IMR-90 (cell line): ENCODE measurements at regions not wholly inside any gene's neighbourhood (a gene's known extent, or its start where the extent isn't known, plus 50 kb on each side); places are given as distances from the start of the nearest gene placed in this dataset.

Experiments used
- ATAC-seq: fragments of 200-7000 bp; cut with Tn5 transposase; 2 replicates; pipeline ENCODE4 v1.9.1; 2020; ENCODE audit warnings: low read depth, mild to moderate bottlenecking, moderate library complexity
- BruUV-seq: library from RNA; stranded (reverse); fragments of 400-500 nt; replicated peaks from 2 replicates; lab custom pipeline; 2021; lab: Mats Ljungman, UMichigan
- CTCF ChIA-PET: fragments of 300-600 bp; formaldehyde crosslinking; extraction: SDS; loops from one replicate; lab custom pipeline; 2021; ENCODE audit warnings: antibody characterized with exemption; lab: Yijun Ruan, JAX
- POLR2A ChIA-PET: fragments of 300-600 bp; sonication (Branson Sonifier 250); formaldehyde crosslinking; loops from one replicate; lab custom pipeline; 2022; ENCODE audit warnings: antibody characterized with exemption; ENCODE audit not compliant: unreplicated experiment; lab: Charles Lee
- DNase-seq: peaks from one replicate; pipeline ENCODE4 v3.0.0; 2013
- H2AFZ ChIP-seq: replicated peaks from 2 replicates; pipeline ENCODE3; 2013; ENCODE audit warnings: low read length, mild to moderate bottlenecking; ENCODE audit not compliant: poor library complexity
- H2AK5ac ChIP-seq: 2 replicates; pipeline ENCODE4 v1.6.1; 2013; ENCODE audit warnings: low read depth, low read length, inconsistent platforms
- H2AK9ac ChIP-seq: replicated peaks from 2 replicates; pipeline ENCODE3; 2013; ENCODE audit warnings: mild to moderate bottlenecking, low read depth, low read length, moderate library complexity; ENCODE audit not compliant: poor library complexity
- H2BK120ac ChIP-seq: 2 replicates; pipeline ENCODE4 v1.6.1; 2013; ENCODE audit warnings: low read depth, low read length, inconsistent platforms
- H2BK15ac ChIP-seq: 3 replicates; pipeline ENCODE4 v1.6.1; 2013; ENCODE audit warnings: low read depth, low read length, inconsistent platforms
- H2BK20ac ChIP-seq: 2 replicates; pipeline ENCODE4 v1.6.1; 2013; ENCODE audit warnings: low read depth, mild to moderate bottlenecking, inconsistent platforms, low read length, moderate library complexity
- H2BK5ac ChIP-seq: 2 replicates; pipeline ENCODE4 v1.6.1; 2013; ENCODE audit warnings: mild to moderate bottlenecking, low read depth, low read length, inconsistent platforms; ENCODE audit not compliant: poor library complexity, severe bottlenecking
- H3K14ac ChIP-seq: replicated peaks from 2 replicates; pipeline ENCODE4 v1.6.1; 2013; ENCODE audit warnings: low read depth, low read length, inconsistent platforms
- H3K18ac ChIP-seq: 2 replicates; pipeline ENCODE4 v1.6.1; 2013; ENCODE audit warnings: low read depth, low read length, control low read depth
- H3K23ac ChIP-seq: 2 replicates; pipeline ENCODE4 v1.6.1; 2013; ENCODE audit warnings: low read depth, low read length, inconsistent platforms
- H3K27ac ChIP-seq: 2 replicates; pipeline ENCODE4 v1.5.1; 2013; ENCODE audit warnings: mild to moderate bottlenecking, control low read depth, low read length; ENCODE audit not compliant: insufficient read depth
- H3K27me3 ChIP-seq: 2 replicates; pipeline ENCODE4 v1.6.1; 2013; ENCODE audit warnings: low read length; ENCODE audit not compliant: control insufficient read depth, insufficient read depth
- H3K36me3 ChIP-seq: 2 replicates; pipeline ENCODE4 v1.6.1; 2013; ENCODE audit warnings: low read length, mixed read lengths; ENCODE audit not compliant: control insufficient read depth, insufficient read depth
- H3K4ac ChIP-seq: 2 replicates; pipeline ENCODE4 v1.6.1; 2013; ENCODE audit warnings: low read depth, low read length, inconsistent platforms
- H3K4me1 ChIP-seq: 2 replicates; pipeline ENCODE4 v1.6.1; 2013; ENCODE audit warnings: low read length, mixed read lengths; ENCODE audit not compliant: control insufficient read depth, insufficient read depth
- H3K4me2 ChIP-seq: 2 replicates; pipeline ENCODE4 v1.6.1; 2013; ENCODE audit warnings: low read depth, mild to moderate bottlenecking, control low read depth, low read length, moderate library complexity
- H3K4me3 ChIP-seq: 2 replicates; pipeline ENCODE4 v1.5.1; 2013; ENCODE audit warnings: low read depth, mild to moderate bottlenecking, control low read depth, low read length, moderate library complexity; ENCODE audit not compliant: insufficient read depth
- H3K56ac ChIP-seq: 2 replicates; pipeline ENCODE4 v1.6.1; 2013; ENCODE audit warnings: low read length, inconsistent platforms; ENCODE audit not compliant: insufficient read depth; ENCODE audit errors: extremely low read depth
- H3K79me1 ChIP-seq, 2 experiments: 2 replicates each; pipeline ENCODE4 v1.6.1; 2013; ENCODE audit warnings: low read length in 2 of 2, inconsistent platforms in 1 of 2, low read depth in 1 of 2
- H3K9ac ChIP-seq: 2 replicates; pipeline ENCODE4 v1.6.1; 2013; ENCODE audit warnings: low read depth, low read length, control low read depth
- H3K9me1 ChIP-seq: 2 replicates; pipeline ENCODE4 v1.6.1; 2013; ENCODE audit warnings: low read length, inconsistent platforms; ENCODE audit not compliant: insufficient read depth
- H3K9me3 ChIP-seq: 2 replicates; pipeline ENCODE4 v1.6.1; 2013; ENCODE audit warnings: low read length; ENCODE audit not compliant: control insufficient read depth, insufficient read depth
- H4K20me1 ChIP-seq: 2 replicates; pipeline ENCODE4 v1.6.1; 2013; ENCODE audit warnings: low read length, inconsistent platforms; ENCODE audit not compliant: insufficient read depth
- H4K5ac ChIP-seq: 2 replicates; pipeline ENCODE4 v1.6.1; 2013; ENCODE audit warnings: mild to moderate bottlenecking, low read depth, low read length, control low read depth
- H4K8ac ChIP-seq, 2 experiments: 2 replicates each; pipeline ENCODE4 v1.6.1; 2013; ENCODE audit warnings: low read depth in 2 of 2, low read length in 2 of 2, control low read depth in 1 of 2, inconsistent platforms in 1 of 2
- H4K91ac ChIP-seq: 2 replicates; pipeline ENCODE4 v1.6.1; 2013; ENCODE audit warnings: low read depth, low read length, inconsistent platforms; ENCODE audit not compliant: insufficient read depth
- BHLHE40 ChIP-seq: fragments of 150-350 bp; IDR thresholded peaks from 2 replicates; pipeline ENCODE4 v1.6.1; 2016; ENCODE audit warnings: mild to moderate bottlenecking, low read depth, low read length
- CEBPB ChIP-seq: IDR thresholded peaks from 2 replicates; pipeline ENCODE4 v1.6.1; 2012; ENCODE audit warnings: low read depth, low read length, improper control_type of control experiment
- CHD1 ChIP-seq: IDR thresholded peaks from 2 replicates; pipeline ENCODE4 v1.6.1; 2012; ENCODE audit warnings: low read depth, low read length, improper control_type of control experiment
- ELK1 ChIP-seq: fragments of 150-350 bp; IDR thresholded peaks from 2 replicates; pipeline ENCODE4 v1.6.1; 2016; ENCODE audit warnings: low read depth, mild to moderate bottlenecking, low read length, moderate library complexity, borderline replicate concordance
- FOS ChIP-seq: fragments of 150-350 bp; IDR thresholded peaks from 2 replicates; pipeline ENCODE4 v1.6.1; 2016; ENCODE audit warnings: low read depth, low read length
- MAFK ChIP-seq: IDR thresholded peaks from 2 replicates; pipeline ENCODE4 v1.6.1; 2012; ENCODE audit warnings: low read depth, low read length, improper control_type of control experiment
- MAZ ChIP-seq: IDR thresholded peaks from 2 replicates; pipeline ENCODE4 v1.6.1; 2012; ENCODE audit warnings: low read depth, mild to moderate bottlenecking, low read length, improper control_type of control experiment, moderate library complexity, borderline replicate concordance
- MXI1 ChIP-seq: IDR thresholded peaks from 2 replicates; pipeline ENCODE4 v1.6.1; 2012; ENCODE audit warnings: low read depth, mild to moderate bottlenecking, low read length, moderate library complexity, borderline replicate concordance
- NFE2L2 ChIP-seq: fragments of 150-350 bp; IDR thresholded peaks from 2 replicates; pipeline ENCODE4 v1.6.1; 2016; ENCODE audit warnings: low read depth, mild to moderate bottlenecking, low read length
- POLR2A ChIP-seq: IDR thresholded peaks from 2 replicates; pipeline ENCODE4 v1.6.1; 2012; ENCODE audit warnings: mild to moderate bottlenecking, low read depth, low read length
- RAD21 ChIP-seq: IDR thresholded peaks from 2 replicates; pipeline ENCODE4 v1.6.1; 2012; ENCODE audit warnings: low read length, improper control_type of control experiment
- RCOR1 ChIP-seq: IDR thresholded peaks from 2 replicates; pipeline ENCODE4 v1.6.1; 2012; ENCODE audit warnings: mild to moderate bottlenecking, low read length, improper control_type of control experiment; ENCODE audit not compliant: insufficient replicate concordance
- RFX5 ChIP-seq: IDR thresholded peaks from 2 replicates; pipeline ENCODE4 v1.8.0; 2012; ENCODE audit warnings: low read depth, mild to moderate bottlenecking, low read length, moderate library complexity
- SMC3 ChIP-seq: fragments of 150-350 bp; IDR thresholded peaks from 2 replicates; pipeline ENCODE4 v1.6.1; 2016; ENCODE audit warnings: low read depth, mild to moderate bottlenecking, antibody characterized with exemption, low read length, moderate library complexity
- USF2 ChIP-seq: fragments of 150-350 bp; IDR thresholded peaks from 2 replicates; pipeline ENCODE4 v1.6.1; 2017; ENCODE audit warnings: mild to moderate bottlenecking, antibody characterized with exemption, low read length, low read depth
- WGBS, 2 experiments: methylation state at CpG; one replicate each; pipeline versions ENCODE4 v1.1.5 to v1.1.7; 2013; ENCODE audit warnings: missing lambda C conversion rate in 2 of 2; ENCODE audit not compliant: insufficient read length in 1 of 2; ENCODE audit errors: extremely low coverage in 2 of 2; 5-methylcytosine and 5-hydroxymethylcytosine counted together
- dilution Hi-C: fragments of 300-500 bp; cut with HindIII; formaldehyde crosslinking; loops from one replicate; pipeline ENCODE4 v1.14.3; 2018; ENCODE audit warnings: low sequenced_read_pairs; ENCODE audit not compliant: unreplicated experiment
- in situ Hi-C: fragments of 300-500 bp; cut with MboI; formaldehyde crosslinking; loops from 3 replicates; pipeline ENCODE4 v1.14.3; 2019; ENCODE audit warnings: low sequenced_read_pairs, inconsistent platforms, mixed read lengths
- intact Hi-C: fragments of 100-400 bp; cut with micrococcal nuclease; formaldehyde crosslinking; loops from 2 replicates; pipeline ENCODE4 v1.10.0; 2022
- TF ChIP-seq, protein P1 (sequence below): conservative IDR thresholded peaks from 2 replicates; pipeline ENCODE4 v1.5.1; 2012; ENCODE audit warnings: mild to moderate bottlenecking, low read depth, low read length, improper control_type of control experiment

DNA sequence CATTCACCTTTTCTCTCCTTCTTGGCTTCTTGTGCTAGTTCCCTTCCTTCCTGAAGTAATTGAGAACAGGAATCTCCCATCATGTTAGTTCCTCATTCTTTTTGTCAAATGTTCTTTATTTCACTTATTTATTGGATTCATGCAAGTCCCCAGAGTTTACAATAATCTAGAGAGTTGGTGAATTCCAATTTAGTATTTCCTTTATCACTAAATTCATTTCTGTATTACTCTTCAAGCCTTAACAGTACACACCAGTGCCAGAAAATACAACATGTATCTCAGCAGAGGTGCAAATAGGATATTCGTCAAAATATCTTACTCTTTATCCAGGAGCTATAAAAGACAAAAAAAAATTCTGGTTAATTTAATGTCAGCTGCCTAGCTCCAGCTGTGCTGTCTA is 121.9 kb upstream of the SETBP1 start:
- Histone ChIP-seq H3K18ac (no peak overlapping the region), H2BK15ac (no peak overlapping the region), H3K27ac (no peak overlapping the region), H3K4me3 (no peak overlapping the region), H3K23ac (no peak overlapping the region), H4K20me1 (no peaks in the 10 kb centered on the region), H3K36me3 (no peaks in the 10 kb centered on the region), H3K9ac (no peak overlapping the region), H2BK5ac (no peak overlapping the region), H4K8ac (no peak overlapping the region), H3K27me3 (peaks cover 2% of the 10 kb centered on the region; the same call in 1 of the 2 replicates), H2BK20ac (no peak overlapping the region), H2BK120ac (no peak overlapping the region), H3K4me1 (no peaks in the 10 kb centered on the region), H3K4ac (no peak overlapping the region), H3K4me2 (no peak overlapping the region), H4K91ac (no peak overlapping the region), H3K56ac (no peak overlapping the region), H4K5ac (no peak overlapping the region), H2AK5ac (no peak overlapping the region), H3K79me1 (no peaks in the 10 kb centered on the region), H2AFZ (no peak overlapping the region), H2AK9ac (no peak overlapping the region), H3K9me1 (no peaks in the 10 kb centered on the region), H3K14ac (no peak overlapping the region), H3K9me3 (no peaks in the 10 kb centered on the region)
- TF ChIP-seq, protein P1, sequence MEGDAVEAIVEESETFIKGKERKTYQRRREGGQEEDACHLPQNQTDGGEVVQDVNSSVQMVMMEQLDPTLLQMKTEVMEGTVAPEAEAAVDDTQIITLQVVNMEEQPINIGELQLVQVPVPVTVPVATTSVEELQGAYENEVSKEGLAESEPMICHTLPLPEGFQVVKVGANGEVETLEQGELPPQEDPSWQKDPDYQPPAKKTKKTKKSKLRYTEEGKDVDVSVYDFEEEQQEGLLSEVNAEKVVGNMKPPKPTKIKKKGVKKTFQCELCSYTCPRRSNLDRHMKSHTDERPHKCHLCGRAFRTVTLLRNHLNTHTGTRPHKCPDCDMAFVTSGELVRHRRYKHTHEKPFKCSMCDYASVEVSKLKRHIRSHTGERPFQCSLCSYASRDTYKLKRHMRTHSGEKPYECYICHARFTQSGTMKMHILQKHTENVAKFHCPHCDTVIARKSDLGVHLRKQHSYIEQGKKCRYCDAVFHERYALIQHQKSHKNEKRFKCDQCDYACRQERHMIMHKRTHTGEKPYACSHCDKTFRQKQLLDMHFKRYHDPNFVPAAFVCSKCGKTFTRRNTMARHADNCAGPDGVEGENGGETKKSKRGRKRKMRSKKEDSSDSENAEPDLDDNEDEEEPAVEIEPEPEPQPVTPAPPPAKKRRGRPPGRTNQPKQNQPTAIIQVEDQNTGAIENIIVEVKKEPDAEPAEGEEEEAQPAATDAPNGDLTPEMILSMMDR: no peak
- TF ChIP-seq CHD1 (no peak), NFE2L2 (no peak), POLR2A (no peak), USF2 (no peak), RFX5 (no peak), SMC3 (no peak), BHLHE40 (no peak), MAZ (no peak), MXI1 (no peak), RAD21 (no peak), MAFK (no peak), FOS (no peak), ELK1 (no peak), CEBPB (no peak), RCOR1 (no peak)
- DNase-seq (no peak), ATAC-seq (no peak)
- POLR2A ChIA-PET: no interaction called here
- CTCF ChIA-PET: no interaction called here
- BruUV-seq: no TSS peak
- intact Hi-C loops: no loop called here
- WGBS, 2 experiments: no CpG with 5 or more reads among the region's 1 CpG
- dilution Hi-C loops: no loop called here
- in situ Hi-C loops: no loop called here
